ENCODE measurements at regions not wholly inside any gene's neighbourhood (a gene's known extent, or its start where the extent isn't known, plus 50 kb on each side); places are given as distances from the start of the nearest gene placed in this dataset.

DNA sequence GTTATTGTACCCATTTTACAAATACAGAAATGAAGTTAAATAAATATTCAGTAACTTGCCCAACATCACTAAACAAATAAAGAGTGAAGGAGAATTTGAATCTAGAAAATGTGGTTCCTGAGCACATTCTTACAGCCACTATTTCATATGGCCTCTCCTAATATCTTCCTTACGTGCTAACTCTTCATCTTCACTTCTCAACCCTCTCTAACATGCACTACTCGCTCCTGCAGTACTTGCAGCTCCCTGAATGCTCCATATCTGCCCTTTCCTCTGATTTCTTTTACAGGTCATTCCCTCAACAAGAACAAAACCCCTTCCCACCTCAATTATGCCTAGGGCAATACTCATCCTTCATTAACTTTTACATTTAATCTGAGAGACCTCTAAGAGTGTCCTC lies 711.5 kb downstream of the CETN3 start:
- intact Hi-C loops (cut with DNase I) = no loop called here
- TF ChIP-seq, protein P1, sequence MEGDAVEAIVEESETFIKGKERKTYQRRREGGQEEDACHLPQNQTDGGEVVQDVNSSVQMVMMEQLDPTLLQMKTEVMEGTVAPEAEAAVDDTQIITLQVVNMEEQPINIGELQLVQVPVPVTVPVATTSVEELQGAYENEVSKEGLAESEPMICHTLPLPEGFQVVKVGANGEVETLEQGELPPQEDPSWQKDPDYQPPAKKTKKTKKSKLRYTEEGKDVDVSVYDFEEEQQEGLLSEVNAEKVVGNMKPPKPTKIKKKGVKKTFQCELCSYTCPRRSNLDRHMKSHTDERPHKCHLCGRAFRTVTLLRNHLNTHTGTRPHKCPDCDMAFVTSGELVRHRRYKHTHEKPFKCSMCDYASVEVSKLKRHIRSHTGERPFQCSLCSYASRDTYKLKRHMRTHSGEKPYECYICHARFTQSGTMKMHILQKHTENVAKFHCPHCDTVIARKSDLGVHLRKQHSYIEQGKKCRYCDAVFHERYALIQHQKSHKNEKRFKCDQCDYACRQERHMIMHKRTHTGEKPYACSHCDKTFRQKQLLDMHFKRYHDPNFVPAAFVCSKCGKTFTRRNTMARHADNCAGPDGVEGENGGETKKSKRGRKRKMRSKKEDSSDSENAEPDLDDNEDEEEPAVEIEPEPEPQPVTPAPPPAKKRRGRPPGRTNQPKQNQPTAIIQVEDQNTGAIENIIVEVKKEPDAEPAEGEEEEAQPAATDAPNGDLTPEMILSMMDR (IDR thresholded peaks at IDR 0.05) = no peak
- Histone ChIP-seq H3K9me3 (no peaks in the 10 kb centered on the region), H3K36me3 (no peaks in the 10 kb centered on the region), H3K27ac (no peak overlapping the region), H3K27me3 (no peaks in the 10 kb centered on the region), H3K4me1 (no peaks in the 10 kb centered on the region), H3K4me3 (no peak overlapping the region)
- no peak for DNase-seq (ENCODE audit: low spot score in 2 of 2)

DNA sequence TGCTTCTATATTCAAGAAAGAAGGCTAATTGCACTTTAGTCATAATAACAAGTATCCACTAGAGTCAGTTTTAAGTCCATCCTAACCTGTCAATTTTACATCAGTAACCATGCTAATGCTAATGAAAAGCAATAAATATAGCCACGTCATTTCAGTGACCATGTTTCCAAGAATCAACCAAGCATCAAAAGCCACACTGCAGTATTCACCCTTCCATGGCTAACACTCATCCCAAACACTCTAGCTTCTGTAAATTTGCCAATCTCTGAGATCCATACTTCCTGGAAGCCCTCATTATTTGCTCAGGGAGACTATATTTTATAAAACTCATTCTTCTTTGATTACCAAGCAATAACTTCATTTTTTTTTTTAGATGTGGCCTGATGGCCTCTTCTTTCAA lies 712.0 kb downstream of the CETN3 start:
- H3K36me3 ChIP-seq = no peaks in the 10 kb centered on the region
- H3K27ac ChIP-seq = no peak overlapping the region
- no peak overlapping the region for H3K4me3 ChIP-seq
- H3K27me3 ChIP-seq = no peaks in the 10 kb centered on the region
- no peaks in the 10 kb centered on the region for H3K9me3 ChIP-seq
- no peaks in the 10 kb centered on the region for H3K4me1 ChIP-seq
- no peak for DNase-seq (ENCODE audit: low spot score in 2 of 2)
- TF ChIP-seq, protein P1 (IDR thresholded peaks at IDR 0.05) = no peak
- intact Hi-C loops (cut with DNase I) = no loop called here

DNA sequence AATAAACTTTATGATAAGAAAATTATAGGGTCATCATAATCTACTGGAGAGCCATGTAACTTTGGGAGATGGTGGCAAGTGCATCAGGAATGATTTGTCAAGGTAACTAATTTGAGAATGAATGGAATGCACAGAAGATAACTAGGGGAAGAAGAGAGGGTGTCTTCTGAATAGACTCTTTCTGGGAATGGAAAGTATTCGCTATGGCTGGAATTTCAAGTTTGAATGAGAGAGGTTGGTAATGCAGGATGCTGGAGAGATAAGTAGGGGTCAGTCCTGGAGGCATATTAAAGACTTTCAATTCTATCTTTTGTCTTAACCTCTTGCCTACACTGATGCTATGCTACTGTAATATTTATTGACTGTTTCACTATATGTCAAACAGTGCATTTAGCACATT lies 714.2 kb downstream of the CETN3 start:
- Histone ChIP-seq H3K27ac (no peak overlapping the region), H3K27me3 (no peaks in the 10 kb centered on the region), H3K4me3 (no peak overlapping the region), H3K36me3 (no peaks in the 10 kb centered on the region), H3K4me1 (no peaks in the 10 kb centered on the region), H3K9me3 (no peaks in the 10 kb centered on the region)
- DNase-seq (ENCODE audit: low spot score in 2 of 2) = no peak
- intact Hi-C loops (cut with DNase I) = no loop called here
- TF ChIP-seq, protein P1 (IDR thresholded peaks at IDR 0.05) = no peak

DNA sequence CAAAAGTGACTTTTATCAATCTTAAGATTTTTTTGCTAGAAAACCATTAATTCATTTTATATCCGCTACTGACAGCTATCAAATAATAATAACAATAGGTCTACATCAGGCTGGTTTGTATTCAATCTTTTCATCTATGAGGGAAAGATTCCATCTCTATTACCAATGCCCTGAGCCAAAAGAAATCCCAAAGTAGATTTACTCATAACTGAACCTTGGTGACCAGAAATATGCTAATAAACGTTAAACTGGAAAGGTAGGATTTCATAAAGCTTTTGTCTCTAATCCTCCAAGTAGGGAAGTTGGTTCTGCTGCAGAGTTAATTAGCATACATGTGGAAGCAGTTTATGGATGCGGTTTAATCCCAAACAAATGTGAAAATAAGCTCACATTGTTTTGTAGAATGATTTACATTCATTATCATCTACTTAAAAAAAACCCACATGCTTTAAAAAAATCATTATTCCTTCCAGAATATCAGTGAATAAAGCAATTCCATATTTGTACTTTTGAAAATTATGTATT lies 715.5 kb downstream of the CETN3 start:
- Histone ChIP-seq H3K27me3 (no peaks in the 10 kb centered on the region), H3K9me3 (no peaks in the 10 kb centered on the region), H3K36me3 (no peaks in the 10 kb centered on the region), H3K4me3 (no peak overlapping the region), H3K4me1 (no peaks in the 10 kb centered on the region), H3K27ac (no peak overlapping the region)
- TF ChIP-seq, protein P1 (IDR thresholded peaks at IDR 0.05) = no peak
- intact Hi-C loops (cut with DNase I) = no loop called here
- DNase-seq (ENCODE audit: low spot score in 2 of 2) = no peak

DNA sequence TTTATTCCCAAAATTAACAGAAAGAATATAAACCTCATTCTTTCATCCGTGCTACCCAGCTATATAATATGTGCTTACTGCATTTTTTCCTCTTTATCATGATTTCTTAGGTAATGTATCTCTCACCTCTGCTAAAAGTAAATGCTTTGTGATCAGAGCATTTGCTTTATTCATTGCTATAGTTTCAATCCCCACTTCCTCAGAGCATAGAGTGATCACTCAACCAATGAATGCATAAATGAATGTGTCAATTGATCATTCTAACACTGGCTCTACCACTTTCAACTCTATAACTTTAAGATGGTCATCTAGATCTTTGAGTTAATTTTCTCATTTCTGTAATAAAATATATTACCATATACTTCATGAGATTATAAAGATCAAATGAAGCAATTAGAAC lies 719.2 kb downstream of the CETN3 start:
- DNase-seq (ENCODE audit: low spot score in 2 of 2) = no peak
- TF ChIP-seq, protein P1 (IDR thresholded peaks at IDR 0.05) = no peak
- H3K27me3 ChIP-seq = no peaks in the 10 kb centered on the region
- intact Hi-C loops (cut with DNase I) = no loop called here
- H3K27ac ChIP-seq = no peak overlapping the region
- no peaks in the 10 kb centered on the region for H3K4me1 ChIP-seq
- no peaks in the 10 kb centered on the region for H3K9me3 ChIP-seq
- H3K36me3 ChIP-seq = no peaks in the 10 kb centered on the region
- no peak overlapping the region for H3K4me3 ChIP-seq
